ACC112 (cell line): ENCODE measurements at regions not wholly inside any gene's neighbourhood (a gene's known extent, or its start where the extent isn't known, plus 50 kb on each side); places are given as distances from the start of the nearest gene placed in this dataset.

Experiments
- H2AFZ ChIP-seq: fragments of 200-600 bp; sonication (generic); one replicate; pipeline ENCODE4 v1.6.0; 2017; ENCODE audit warnings: antibody characterized with exemption, low read length; ENCODE audit not compliant: unreplicated experiment
- H3K27ac ChIP-seq: fragments of 200-600 bp; sonication (generic); 2 replicates; pipeline ENCODE4 v1.5.1; 2014; ENCODE audit warnings: low read depth, mild to moderate bottlenecking, antibody characterized with exemption, low read length, moderate library complexity
- H3K27me3 ChIP-seq: fragments of 200-600 bp; sonication (generic); 2 replicates; pipeline ENCODE4 v1.6.1; 2014; ENCODE audit warnings: mild to moderate bottlenecking, antibody characterized with exemption, low read length, moderate library complexity, mixed read lengths; ENCODE audit not compliant: insufficient read depth
- H3K36me3 ChIP-seq: fragments of 200-600 bp; sonication (generic); 2 replicates; pipeline ENCODE4 v1.6.1; 2016; ENCODE audit warnings: mild to moderate bottlenecking, antibody characterized with exemption, low read length, moderate library complexity, mixed read lengths; ENCODE audit not compliant: insufficient read depth
- H3K4me1 ChIP-seq: fragments of 200-600 bp; sonication (generic); one replicate; pipeline ENCODE4 v1.6.1; 2016; ENCODE audit warnings: low read length, mixed read lengths; ENCODE audit not compliant: insufficient read depth, unreplicated experiment, control insufficient read depth
- H3K4me3 ChIP-seq: fragments of 200-600 bp; sonication (generic); 2 replicates; pipeline ENCODE4 v1.5.1; 2014; ENCODE audit warnings: mild to moderate bottlenecking, low read depth, low read length
- H3K79me2 ChIP-seq: fragments of 200-600 bp; sonication (generic); one replicate; pipeline ENCODE4 v1.6.0; 2016; ENCODE audit warnings: low read length; ENCODE audit not compliant: control insufficient read depth, unreplicated experiment, insufficient read depth

DNA sequence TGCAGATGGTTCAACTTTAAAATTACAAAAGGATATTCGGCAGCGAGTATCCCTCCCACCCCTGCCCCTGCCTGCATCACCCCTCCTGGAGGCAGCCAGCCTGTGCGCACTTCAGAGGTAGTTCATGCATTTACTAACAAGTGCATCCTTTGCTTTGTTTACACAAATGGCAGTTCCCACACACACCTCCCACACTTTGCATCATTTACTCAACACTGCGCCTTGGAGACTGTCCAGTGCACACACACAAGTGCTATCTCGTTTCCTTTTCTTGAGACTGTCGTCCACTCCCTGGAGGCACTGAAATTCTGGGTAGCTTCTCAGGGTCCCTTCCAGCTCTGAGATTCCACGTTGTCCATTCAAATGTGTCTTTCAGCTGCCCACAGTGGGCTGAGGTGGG lies 53.1 kb upstream of the VSX1 start:
- Histone ChIP-seq H3K4me1 (peaks cover 22% of the 10 kb centered on the region), H3K79me2 (no peaks in the 10 kb centered on the region), H2AFZ (no peak overlapping the region), H3K27ac (no peak overlapping the region), H3K4me3 (no peak overlapping the region), H3K27me3 (no peaks in the 10 kb centered on the region; the same call in 1 of the 2 replicates), H3K36me3 (no peaks in the 10 kb centered on the region)

DNA sequence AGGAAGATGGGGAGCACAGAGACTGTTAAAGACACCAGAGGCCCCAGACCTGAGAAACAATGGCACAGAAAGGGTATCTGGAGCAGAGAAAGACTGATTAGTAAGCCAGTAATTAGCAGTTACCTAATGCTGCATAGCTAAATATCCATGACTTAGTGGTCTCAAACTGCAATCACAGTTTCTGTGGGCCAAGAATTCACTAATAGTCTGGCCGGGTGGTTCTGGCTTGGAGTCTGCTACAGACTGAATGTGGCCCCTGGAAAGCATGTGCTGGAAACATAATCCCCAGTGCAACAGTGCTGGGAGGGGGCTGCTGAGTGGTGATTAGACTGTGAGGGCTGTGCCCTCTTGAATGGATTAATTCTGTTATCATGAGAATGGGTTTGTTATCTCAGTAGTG lies 54.1 kb upstream of the VSX1 start:
- peak overlapping the region; percentile 69; the same call in 1 of the 2 replicates for H3K27ac ChIP-seq
- H3K27me3 ChIP-seq: peaks cover 4% of the 10 kb centered on the region
- H3K36me3 ChIP-seq: no peaks in the 10 kb centered on the region
- H3K79me2 ChIP-seq: no peaks in the 10 kb centered on the region
- H2AFZ ChIP-seq: peak overlapping the region; percentile 53
- peaks cover 22% of the 10 kb centered on the region for H3K4me1 ChIP-seq
- no peak overlapping the region for H3K4me3 ChIP-seq

DNA sequence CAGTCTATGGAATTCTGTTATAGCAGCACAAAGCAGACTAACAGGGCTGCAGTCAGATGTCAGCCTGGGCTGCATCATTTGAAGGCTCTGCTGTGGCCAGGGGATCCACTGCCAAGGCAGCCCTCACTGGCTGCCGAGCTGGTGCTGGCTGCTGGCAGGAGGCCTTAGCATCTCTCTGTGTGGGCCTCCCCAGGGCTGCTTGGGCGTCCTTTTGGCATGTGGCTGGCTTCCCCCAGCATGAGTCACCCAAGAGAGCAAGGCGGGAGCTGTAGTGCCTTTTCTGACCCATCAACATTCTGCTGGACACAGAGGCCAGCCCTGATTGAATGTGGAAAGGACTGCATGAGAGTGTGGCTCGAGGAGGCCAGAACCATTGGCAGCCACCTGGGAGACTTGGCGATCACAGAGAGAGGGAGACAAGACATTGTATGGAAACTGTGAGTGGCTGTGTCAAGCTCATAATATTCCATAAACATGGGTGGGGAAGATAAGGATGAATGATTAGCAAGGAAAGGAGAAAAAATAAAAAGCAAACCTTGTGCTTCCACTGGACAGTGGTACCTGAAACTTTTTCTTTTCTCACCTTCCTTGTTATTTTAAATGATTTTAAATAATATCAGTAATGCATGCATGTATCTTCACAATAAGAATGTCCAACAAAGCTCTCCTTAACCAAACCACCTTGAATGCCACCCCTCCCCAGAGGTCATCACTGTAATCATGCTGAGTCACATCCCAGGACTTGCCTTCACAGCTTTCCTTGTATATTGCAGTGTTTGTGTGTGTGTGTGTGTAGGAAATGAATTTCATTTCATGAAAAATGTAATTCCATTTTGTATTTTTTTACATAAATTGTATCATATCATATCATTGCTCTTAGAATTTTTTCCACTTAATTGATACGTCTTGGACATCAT lies 55.0 kb upstream of the VSX1 start:
- Histone ChIP-seq H2AFZ (peak overlapping the region; percentile 53), H3K4me1 (peaks cover 22% of the 10 kb centered on the region), H3K27ac (peak overlapping the region; percentile 69), H3K79me2 (no peaks in the 10 kb centered on the region), H3K4me3 (peak overlapping the region; percentile 47; the same call in 1 of the 2 replicates), H3K27me3 (peaks cover 4% of the 10 kb centered on the region), H3K36me3 (no peaks in the 10 kb centered on the region)

DNA sequence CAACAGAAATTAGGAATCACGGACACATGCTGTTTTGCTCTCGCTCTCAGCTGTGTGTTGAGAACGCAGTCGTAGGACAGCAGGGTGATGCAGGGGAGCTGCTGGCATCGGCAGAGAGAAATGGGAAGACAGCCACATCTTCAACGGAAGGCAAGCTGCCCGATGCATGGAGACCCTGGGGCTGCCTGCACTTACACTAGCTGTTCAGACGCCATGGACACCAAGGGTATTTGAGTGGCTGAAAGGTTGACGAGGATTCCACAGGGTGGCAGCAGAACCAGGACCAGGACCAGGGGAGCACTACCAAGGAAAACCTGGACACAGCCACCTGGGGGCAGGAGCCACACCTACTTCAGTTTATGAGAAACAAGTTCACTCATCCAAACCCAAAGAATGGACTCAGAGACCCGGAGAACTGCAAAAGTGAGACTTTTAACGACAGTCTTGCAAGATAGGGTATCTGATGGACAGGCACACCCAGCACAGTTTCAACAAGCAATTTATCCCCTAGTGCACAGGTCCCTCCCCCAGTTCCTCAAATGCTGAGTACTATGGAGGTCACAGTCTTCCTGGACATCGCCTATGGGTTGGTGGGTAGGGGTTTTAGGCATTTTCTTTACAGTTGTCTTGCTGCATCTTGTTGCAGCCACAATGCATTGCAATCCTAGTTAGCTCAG lies 56.3 kb upstream of the ENTPD6 start:
- H3K79me2 ChIP-seq: no peaks in the 10 kb centered on the region
- peaks cover 4% of the 10 kb centered on the region; the same call in 1 of the 2 replicates for H3K27me3 ChIP-seq
- no peak overlapping the region for H3K4me3 ChIP-seq
- no peak overlapping the region for H3K27ac ChIP-seq
- H3K4me1 ChIP-seq: peaks cover 22% of the 10 kb centered on the region
- no peaks in the 10 kb centered on the region for H3K36me3 ChIP-seq
- no peak overlapping the region for H2AFZ ChIP-seq

DNA sequence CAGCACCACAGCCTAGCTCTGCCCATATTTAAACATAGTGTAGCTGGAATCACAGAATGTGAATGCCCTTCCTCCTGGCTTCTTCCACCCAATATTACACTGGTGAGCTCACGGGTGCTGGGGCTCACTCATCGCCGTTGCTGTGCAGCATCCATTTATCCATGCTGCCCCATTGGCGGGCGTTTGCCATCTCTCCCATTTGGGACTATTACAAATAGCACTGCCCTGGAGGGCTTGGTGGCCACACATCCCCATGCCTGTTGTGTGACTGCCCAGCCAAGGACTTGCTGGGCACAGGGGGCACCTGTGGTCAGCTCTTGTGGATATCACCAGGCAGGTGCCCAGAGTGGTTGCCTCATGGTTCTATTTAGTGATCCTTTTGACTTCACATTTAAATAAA lies 54.5 kb upstream of the ENTPD6 start:
- H3K36me3 ChIP-seq: no peaks in the 10 kb centered on the region
- no peak overlapping the region for H3K27ac ChIP-seq
- no peaks in the 10 kb centered on the region for H3K79me2 ChIP-seq
- peaks cover 4% of the 10 kb centered on the region; the same call in 1 of the 2 replicates for H3K27me3 ChIP-seq
- no peak overlapping the region for H3K4me3 ChIP-seq
- H3K4me1 ChIP-seq: peaks cover 19% of the 10 kb centered on the region
- H2AFZ ChIP-seq: no peak overlapping the region

DNA sequence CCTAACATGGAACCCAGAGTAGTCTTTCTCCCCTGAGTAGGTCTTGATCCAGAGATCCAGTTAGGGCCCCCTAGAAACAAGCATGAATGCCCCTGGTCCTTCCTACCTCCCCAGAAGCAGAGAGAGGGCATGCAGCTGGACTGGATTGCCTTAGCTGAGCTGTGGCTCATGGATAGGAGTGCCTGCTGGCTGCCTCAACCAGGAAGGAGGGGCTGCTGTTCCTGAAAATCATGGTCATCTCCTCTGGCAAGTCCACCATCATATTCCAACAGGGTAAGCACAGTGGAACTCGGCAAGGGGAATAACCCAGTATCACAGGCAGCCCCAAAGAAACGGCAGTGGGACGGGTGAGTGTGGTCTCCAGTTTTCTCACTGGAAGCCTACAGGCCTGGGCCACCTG lies 53.1 kb upstream of the ENTPD6 start:
- H3K4me3 ChIP-seq: no peak overlapping the region
- H3K4me1 ChIP-seq: peaks cover 5% of the 10 kb centered on the region
- no peak overlapping the region for H3K27ac ChIP-seq
- no peaks in the 10 kb centered on the region for H3K36me3 ChIP-seq
- peaks cover 4% of the 10 kb centered on the region; the same call in 1 of the 2 replicates for H3K27me3 ChIP-seq
- H2AFZ ChIP-seq: no peak overlapping the region
- no peaks in the 10 kb centered on the region for H3K79me2 ChIP-seq

DNA sequence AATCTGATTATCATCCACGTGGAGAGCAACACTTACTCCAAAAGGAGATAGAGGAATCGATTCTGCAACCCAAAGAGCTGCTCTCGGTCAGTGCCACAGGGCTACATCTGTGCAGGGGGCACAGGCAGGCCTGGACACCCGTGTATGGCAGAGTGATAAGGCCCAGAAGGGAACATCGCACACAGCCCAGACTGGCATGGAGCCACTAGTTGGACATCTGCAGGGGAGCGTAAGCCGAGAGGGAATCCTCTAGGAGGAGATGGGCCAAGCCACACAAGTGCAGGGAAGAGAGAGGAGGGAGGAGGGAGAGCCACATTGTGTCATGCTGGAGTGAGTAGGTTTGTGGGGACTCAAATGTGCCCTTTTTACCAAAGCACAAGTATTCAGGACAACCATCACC lies 50.4 kb upstream of the ENTPD6 start:
- Histone ChIP-seq H3K27me3 (peaks cover 4% of the 10 kb centered on the region; the same call in 1 of the 2 replicates), H3K36me3 (no peaks in the 10 kb centered on the region), H2AFZ (no peak overlapping the region), H3K79me2 (no peaks in the 10 kb centered on the region), H3K4me3 (no peak overlapping the region), H3K4me1 (peaks cover 9% of the 10 kb centered on the region), H3K27ac (no peak overlapping the region)
